ENCODE measurements at regions not wholly inside any gene's neighbourhood (a gene's known extent, or its start where the extent isn't known, plus 50 kb on each side); places are given as distances from the start of the nearest gene placed in this dataset.
A peak's percentile ranks its signal among the peaks of the same experiment; 100 is the strongest.
"Not testable (repeated sequence)": the region's sequence is repeated elsewhere in the genome, so short reads cannot be mapped to it uniquely, and the experiment has no call there.

DNA sequence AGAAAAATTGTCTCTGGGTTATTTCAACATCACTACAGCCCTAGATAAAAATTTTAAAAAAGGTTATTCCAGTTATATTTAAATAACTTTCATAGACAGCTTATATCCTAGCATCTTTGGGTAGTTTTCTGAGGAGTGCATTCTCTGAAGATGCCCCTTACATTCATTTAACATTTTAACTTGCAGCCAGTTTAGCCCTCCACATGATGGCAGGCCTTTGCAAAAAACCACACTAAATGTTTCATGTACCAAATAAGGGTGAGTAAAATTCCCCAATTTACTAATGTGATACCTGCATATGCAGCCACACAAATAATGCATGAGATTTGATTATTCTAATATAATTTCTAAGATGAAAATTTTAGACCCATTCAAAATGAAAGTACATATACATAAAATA lies 108.4 kb upstream of the ZWINT start:
- no peak overlapping the region for H3K4me2 ChIP-seq (ENCODE audit: low read length)
- no peaks in the 10 kb centered on the region for H3K36me3 ChIP-seq (replicated peaks; ENCODE audit: low read depth, low read length)
- no peaks in the 10 kb centered on the region for H3K27me3 ChIP-seq (ENCODE audit: low read depth, low read length)
- H3K9ac ChIP-seq (ENCODE audit: low read length), result no peak overlapping the region
- no peak overlapping the region for H3K27ac ChIP-seq (ENCODE audit: low read length)
- no peak overlapping the region for H3K4me3 ChIP-seq (ENCODE audit: low read length)
- H4K20me1 ChIP-seq (ENCODE audit: insufficient read depth, low read length), result no peaks in the 10 kb centered on the region
- H3K79me2 ChIP-seq (ENCODE audit: low read length), result no peaks in the 10 kb centered on the region
- TF ChIP-seq, protein P1, sequence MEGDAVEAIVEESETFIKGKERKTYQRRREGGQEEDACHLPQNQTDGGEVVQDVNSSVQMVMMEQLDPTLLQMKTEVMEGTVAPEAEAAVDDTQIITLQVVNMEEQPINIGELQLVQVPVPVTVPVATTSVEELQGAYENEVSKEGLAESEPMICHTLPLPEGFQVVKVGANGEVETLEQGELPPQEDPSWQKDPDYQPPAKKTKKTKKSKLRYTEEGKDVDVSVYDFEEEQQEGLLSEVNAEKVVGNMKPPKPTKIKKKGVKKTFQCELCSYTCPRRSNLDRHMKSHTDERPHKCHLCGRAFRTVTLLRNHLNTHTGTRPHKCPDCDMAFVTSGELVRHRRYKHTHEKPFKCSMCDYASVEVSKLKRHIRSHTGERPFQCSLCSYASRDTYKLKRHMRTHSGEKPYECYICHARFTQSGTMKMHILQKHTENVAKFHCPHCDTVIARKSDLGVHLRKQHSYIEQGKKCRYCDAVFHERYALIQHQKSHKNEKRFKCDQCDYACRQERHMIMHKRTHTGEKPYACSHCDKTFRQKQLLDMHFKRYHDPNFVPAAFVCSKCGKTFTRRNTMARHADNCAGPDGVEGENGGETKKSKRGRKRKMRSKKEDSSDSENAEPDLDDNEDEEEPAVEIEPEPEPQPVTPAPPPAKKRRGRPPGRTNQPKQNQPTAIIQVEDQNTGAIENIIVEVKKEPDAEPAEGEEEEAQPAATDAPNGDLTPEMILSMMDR (IDR thresholded peaks at IDR 0.05; ENCODE audit: low read depth, low read length), result peak; percentile 53
- no peak for TF ChIP-seq EZH2phosphoT487 (IDR thresholded peaks at IDR 0.05; ENCODE audit: low read depth)
- H2AFZ ChIP-seq (ENCODE audit: low read depth, low read length), result no peak overlapping the region
- H3K4me1 ChIP-seq (ENCODE audit: low read length), result no peaks in the 10 kb centered on the region
- H3K9me3 ChIP-seq (ENCODE audit: insufficient read depth, low read length), result no peaks in the 10 kb centered on the region

DNA sequence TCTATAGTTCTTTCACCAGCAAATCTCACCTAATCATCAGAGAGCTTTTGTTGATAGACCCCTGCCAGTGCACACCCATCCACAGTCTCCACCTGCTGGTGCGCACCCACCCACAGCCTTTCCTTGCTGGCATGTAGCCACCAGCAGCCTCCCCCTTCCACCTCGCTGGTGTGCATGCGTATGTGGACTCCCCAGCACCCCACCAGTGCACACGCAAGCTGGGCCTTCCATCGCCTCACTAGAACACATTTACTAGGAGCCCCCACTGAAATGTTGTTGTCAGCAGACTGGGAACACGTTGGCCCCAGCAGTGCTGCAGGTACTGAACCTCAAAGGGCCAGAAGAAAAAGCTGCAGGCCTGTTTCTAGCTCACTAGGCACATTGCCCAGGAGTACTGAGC lies 104.9 kb upstream of the ZWINT start:
- H3K36me3 ChIP-seq (replicated peaks; ENCODE audit: low read depth, low read length), result no peaks in the 10 kb centered on the region
- H3K9ac ChIP-seq (ENCODE audit: low read length), result no peak overlapping the region
- no peak overlapping the region for H3K4me3 ChIP-seq (ENCODE audit: low read length)
- H3K27me3 ChIP-seq (ENCODE audit: low read depth, low read length), result no peaks in the 10 kb centered on the region
- H2AFZ ChIP-seq (ENCODE audit: low read depth, low read length), result no peak overlapping the region
- no peaks in the 10 kb centered on the region for H3K4me1 ChIP-seq (ENCODE audit: low read length)
- H4K20me1 ChIP-seq (ENCODE audit: insufficient read depth, low read length), result no peaks in the 10 kb centered on the region
- H3K79me2 ChIP-seq (ENCODE audit: low read length), result no peaks in the 10 kb centered on the region
- no peak for TF ChIP-seq EZH2phosphoT487 (IDR thresholded peaks at IDR 0.05; ENCODE audit: low read depth)
- no peak overlapping the region for H3K4me2 ChIP-seq (ENCODE audit: low read length)
- no peaks in the 10 kb centered on the region for H3K9me3 ChIP-seq (ENCODE audit: insufficient read depth, low read length)
- H3K27ac ChIP-seq (ENCODE audit: low read length), result no peak overlapping the region

DNA sequence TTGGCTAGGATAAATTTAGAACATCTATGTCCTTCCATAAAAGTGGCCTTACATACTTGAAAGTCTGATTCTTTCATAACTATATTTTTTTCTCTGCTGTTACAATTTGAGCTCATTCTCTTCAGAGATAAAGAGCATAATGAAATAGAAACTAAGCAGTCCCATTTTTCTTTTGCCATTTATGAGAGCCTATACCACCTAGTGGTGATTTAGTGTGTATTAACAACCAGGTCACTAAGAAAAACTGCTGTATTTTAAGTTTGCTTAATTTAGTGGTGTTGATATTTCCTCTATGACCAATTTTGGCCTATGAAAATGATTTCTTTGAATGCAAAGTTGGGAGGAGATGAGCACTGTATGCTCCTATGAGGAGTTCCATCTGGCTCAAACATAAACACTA lies 88.7 kb upstream of the ZWINT start:
- TF ChIP-seq, protein P1 (IDR thresholded peaks at IDR 0.05; ENCODE audit: low read depth, low read length), result peak; percentile 38
- TF ChIP-seq EZH2phosphoT487 (IDR thresholded peaks at IDR 0.05; ENCODE audit: low read depth), result no peak
- H3K27ac ChIP-seq (ENCODE audit: low read length), result no peak overlapping the region
- H4K20me1 ChIP-seq (ENCODE audit: insufficient read depth, low read length), result no peaks in the 10 kb centered on the region
- H2AFZ ChIP-seq (ENCODE audit: low read depth, low read length), result no peak overlapping the region
- H3K27me3 ChIP-seq (ENCODE audit: low read depth, low read length), result no peaks in the 10 kb centered on the region
- H3K4me2 ChIP-seq (ENCODE audit: low read length), result no peak overlapping the region
- no peak overlapping the region for H3K9ac ChIP-seq (ENCODE audit: low read length)
- H3K79me2 ChIP-seq (ENCODE audit: low read length), result no peaks in the 10 kb centered on the region
- no peak overlapping the region for H3K4me3 ChIP-seq (ENCODE audit: low read length)
- no peaks in the 10 kb centered on the region for H3K4me1 ChIP-seq (ENCODE audit: low read length)
- no peaks in the 10 kb centered on the region for H3K9me3 ChIP-seq (ENCODE audit: insufficient read depth, low read length)
- H3K36me3 ChIP-seq (replicated peaks; ENCODE audit: low read depth, low read length), result no peaks in the 10 kb centered on the region

DNA sequence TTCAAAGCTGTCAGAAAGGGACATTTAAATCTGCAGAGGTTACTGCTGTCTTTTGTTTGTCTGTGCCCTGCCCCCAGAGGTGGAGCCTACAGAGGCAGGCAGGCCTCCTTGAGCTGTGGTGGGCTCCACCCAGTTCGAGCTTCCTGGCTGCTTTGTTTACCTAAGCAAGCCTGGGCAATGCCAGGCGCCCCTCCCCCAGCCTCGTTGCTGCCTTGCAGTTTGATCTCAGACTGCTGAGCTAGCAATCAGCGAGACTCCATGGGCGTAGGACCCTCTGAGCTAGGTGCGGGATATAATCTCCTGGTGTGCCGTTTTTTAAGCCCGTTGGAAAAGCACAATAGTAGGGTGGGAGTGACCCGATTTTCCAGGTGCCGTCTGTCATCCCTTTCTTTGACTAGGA lies 86.6 kb upstream of the ZWINT start:
- not testable (repeated sequence) for H3K4me3 ChIP-seq (ENCODE audit: low read length); H3K9me3 ChIP-seq (ENCODE audit: insufficient read depth, low read length); H3K79me2 ChIP-seq (ENCODE audit: low read length); H2AFZ ChIP-seq (ENCODE audit: low read depth, low read length); H3K4me2 ChIP-seq (ENCODE audit: low read length); H3K27ac ChIP-seq (ENCODE audit: low read length); H4K20me1 ChIP-seq (ENCODE audit: insufficient read depth, low read length); H3K9ac ChIP-seq (ENCODE audit: low read length); H3K36me3 ChIP-seq (replicated peaks; ENCODE audit: low read depth, low read length); H3K4me1 ChIP-seq (ENCODE audit: low read length); H3K27me3 ChIP-seq (ENCODE audit: low read depth, low read length)

- H3K4me2 ChIP-seq (ENCODE audit: low read length), result not testable (repeated sequence)
Observed at GRCh38 chr10:56441337-56441736, 80.3 kb upstream of the ZWINT start.

More at GRCh38 chr10:56441337-56441736, 80.3 kb upstream of the ZWINT start:
- not testable (repeated sequence) for H3K27ac ChIP-seq (ENCODE audit: low read length); H4K20me1 ChIP-seq (ENCODE audit: insufficient read depth, low read length); H3K4me1 ChIP-seq (ENCODE audit: low read length); H3K27me3 ChIP-seq (ENCODE audit: low read depth, low read length); H2AFZ ChIP-seq (ENCODE audit: low read depth, low read length); H3K4me3 ChIP-seq (ENCODE audit: low read length); H3K36me3 ChIP-seq (replicated peaks; ENCODE audit: low read depth, low read length); H3K9ac ChIP-seq (ENCODE audit: low read length); H3K79me2 ChIP-seq (ENCODE audit: low read length); H3K9me3 ChIP-seq (ENCODE audit: insufficient read depth, low read length)

All from OCI-LY3 (cell line).